Peyer's patch (tissue), 4 donors: ENCODE measurements at regions not wholly inside any gene's neighbourhood (a gene's known extent, or its start where the extent isn't known, plus 50 kb on each side); places are given as distances from the start of the nearest gene placed in this dataset.

Experiments
- CTCF ChIP-seq, 6 experiments: fragments of 450-650 bp in 4 of 6; fragments of 200-600 bp in 2 of 6; sonication (generic) in 1 of 6; IDR thresholded peaks; one replicate each; pipeline ENCODE4 v1.5.1; 2017 to 2019; ENCODE audit warnings: antibody characterized with exemption in 6 of 6, mild to moderate bottlenecking in 3 of 6, moderate library complexity in 1 of 6
- POLR2A ChIP-seq, 2 donors: fragments of 450-650 bp; IDR thresholded peaks; one replicate each; pipeline ENCODE4 v1.5.1; 2017; ENCODE audit warnings: antibody characterized with exemption in 2 of 2, mild to moderate bottlenecking in 2 of 2, moderate library complexity in 2 of 2

GRCh38 chrX:51421972-51422597, 74.3 kb downstream of the NUDT11 start:
- TF ChIP-seq CTCF (IDR thresholded peaks at IDR 0.05) (no peak), POLR2A (IDR thresholded peaks at IDR 0.05) (no peak)
